ENCODE measurements at regions not wholly inside any gene's neighbourhood (a gene's known extent, or its start where the extent isn't known, plus 50 kb on each side); places are given as distances from the start of the nearest gene placed in this dataset.

- TF ChIP-seq CTCF (IDR thresholded peaks at IDR 0.05 in 8 of 11, conservative IDR thresholded peaks at IDR 0.05 in 3 of 11) (no peak), POLR2A (IDR thresholded peaks at IDR 0.05) (no peak), POLR2AphosphoS5 (IDR thresholded peaks at IDR 0.05) (no peak)
Measured at GRCh38 chr4:116302990-116303735, 782.2 kb downstream of the TRAM1L1 start.
